CD4-positive, CD25-positive, alpha-beta regulatory T cell (primary cell): ENCODE measurements at regions not wholly inside any gene's neighbourhood (a gene's known extent, or its start where the extent isn't known, plus 50 kb on each side); places are given as distances from the start of the nearest gene placed in this dataset.

Experiments
- ATAC-seq, 2 donors: fragments of 150-1000 bp; cut with Tn5 transposase; one replicate each; pipeline ENCODE4 v1.10.0; 2021; ENCODE audit warnings: low read depth in 2 of 2, moderate number of reproducible peaks in 2 of 2, moderate library complexity in 1 of 2
- DNase-seq, 3 donors: peaks; one replicate each; pipeline versions ENCODE4 v3.0.0 to v3.0.0-alpha.2; 2012 to 2022; ENCODE audit warnings: mixed read lengths in 1 of 3
- H3K27ac ChIP-seq: one replicate; pipeline ENCODE4 v1.7.0; 2013; ENCODE audit warnings: mild to moderate bottlenecking, low read length; ENCODE audit not compliant: insufficient read depth, poor library complexity, severe bottlenecking
- H3K27me3 ChIP-seq: one replicate; pipeline ENCODE4 v1.7.0; 2013; ENCODE audit warnings: low read length; ENCODE audit not compliant: control insufficient read depth, insufficient read depth
- H3K36me3 ChIP-seq: one replicate; pipeline ENCODE4 v1.7.0; 2013; ENCODE audit warnings: mild to moderate bottlenecking, low read length, moderate library complexity; ENCODE audit not compliant: control insufficient read depth, insufficient read depth
- H3K4me1 ChIP-seq: 2 replicates; pipeline ENCODE4 v1.7.0; 2013; ENCODE audit warnings: mild to moderate bottlenecking, low read length; ENCODE audit not compliant: insufficient read depth, control insufficient read depth, poor library complexity, severe bottlenecking
- H3K4me3 ChIP-seq: one replicate; pipeline ENCODE4 v1.7.0; 2013; ENCODE audit warnings: low read depth, mild to moderate bottlenecking, low read length, moderate library complexity
- H3K9me3 ChIP-seq, 2 experiments: 1 replicate in 1 of 2; 2 replicates in 1 of 2; pipeline ENCODE4 v1.7.0; 2013; ENCODE audit warnings: low read length in 2 of 2, mild to moderate bottlenecking in 1 of 2, moderate library complexity in 1 of 2; ENCODE audit not compliant: control insufficient read depth in 2 of 2
- H3K27ac Mint-ChIP-seq, 3 donors: one replicate each; pipeline ENCODE4 v1.8.0; 2020 to 2022; ENCODE audit warnings: mild to moderate bottlenecking in 3 of 3, mixed read lengths in 3 of 3, moderate library complexity in 2 of 3
- H3K27me3 Mint-ChIP-seq: one replicate; pipeline ENCODE4 v1.8.0; 2022; ENCODE audit warnings: mild to moderate bottlenecking, mixed read lengths
- H3K36me3 Mint-ChIP-seq: one replicate; pipeline ENCODE4 v1.8.0; 2020; ENCODE audit warnings: mixed read lengths
- H3K4me1 Mint-ChIP-seq, 4 donors: one replicate each; pipeline ENCODE4 v1.8.0; 2020 to 2022; ENCODE audit warnings: mixed read lengths in 4 of 4, mild to moderate bottlenecking in 1 of 4
- H3K4me3 Mint-ChIP-seq, 4 donors: one replicate each; pipeline ENCODE4 v1.8.0; 2020 to 2022; ENCODE audit warnings: mild to moderate bottlenecking in 4 of 4, mixed read lengths in 4 of 4, moderate library complexity in 3 of 4
- H3K9me3 Mint-ChIP-seq, 7 donors: one replicate each; pipeline ENCODE4 v1.8.0; 2020 to 2022; ENCODE audit warnings: mixed read lengths in 7 of 7, mild to moderate bottlenecking in 3 of 7, moderate library complexity in 2 of 7

GRCh38 chr12:74897425-74898211, 312.0 kb downstream of the KCNC2 start:
- Mint-ChIP-seq H3K4me1 (no peaks in the 10 kb centered on the region), H3K4me3 (no peak overlapping the region), H3K27ac (peak overlapping the region in 1 of 3 donors; percentile 13), H3K27me3 (no peaks in the 10 kb centered on the region), H3K9me3 (peaks cover 0 to 7% (median 0%) of the 10 kb centered on the region in 7 donors), H3K36me3 (no peaks in the 10 kb centered on the region)
- no peaks in the 10 kb centered on the region for H3K27me3 ChIP-seq
- no peaks in the 10 kb centered on the region for H3K9me3 ChIP-seq
- H3K27ac ChIP-seq, result no peak overlapping the region
- H3K4me3 ChIP-seq, result no peak overlapping the region
- H3K4me1 ChIP-seq, result no peaks in the 10 kb centered on the region
- DNase-seq (peak in 1 of 3 donors; percentile 5), ATAC-seq (peak in 1 of 2 donors; percentile 31)
- no peaks in the 10 kb centered on the region for H3K36me3 ChIP-seq

- Mint-ChIP-seq H3K27me3 (no peaks in the 10 kb centered on the region), H3K36me3 (no peaks in the 10 kb centered on the region), H3K4me3 (no peak overlapping the region), H3K27ac (no peak overlapping the region), H3K9me3 (peaks cover 0 to 7% (median 0%) of the 10 kb centered on the region in 7 donors), H3K4me1 (no peaks in the 10 kb centered on the region)
- no peaks in the 10 kb centered on the region for H3K9me3 ChIP-seq
- no peak for DNase-seq
- no peaks in the 10 kb centered on the region for H3K36me3 ChIP-seq
- no peak for ATAC-seq
- no peak overlapping the region for H3K27ac ChIP-seq
- H3K27me3 ChIP-seq, result no peaks in the 10 kb centered on the region
- H3K4me1 ChIP-seq, result no peaks in the 10 kb centered on the region
- H3K4me3 ChIP-seq, result no peak overlapping the region
Measured at GRCh38 chr12:74899031-74899829, 310.4 kb downstream of the KCNC2 start.

GRCh38 chr12:74900232-74900631, 309.4 kb downstream of the KCNC2 start:
- Histone ChIP-seq H3K4me3 (no peak overlapping the region), H3K27me3 (no peaks in the 10 kb centered on the region), H3K36me3 (no peaks in the 10 kb centered on the region), H3K4me1 (no peaks in the 10 kb centered on the region), H3K27ac (no peak overlapping the region), H3K9me3 (no peaks in the 10 kb centered on the region)
- H3K9me3 Mint-ChIP-seq, result peaks cover 0 to 7% (median 0%) of the 10 kb centered on the region in 7 donors
- no peaks in the 10 kb centered on the region for H3K4me1 Mint-ChIP-seq
- DNase-seq, result no peak
- H3K27ac Mint-ChIP-seq, result no peak overlapping the region
- H3K27me3 Mint-ChIP-seq, result no peaks in the 10 kb centered on the region
- ATAC-seq, result no peak
- no peaks in the 10 kb centered on the region for H3K36me3 Mint-ChIP-seq
- H3K4me3 Mint-ChIP-seq, result no peak overlapping the region

- Mint-ChIP-seq H3K36me3 (no peaks in the 10 kb centered on the region), H3K4me1 (no peaks in the 10 kb centered on the region), H3K9me3 (peaks cover 0 to 7% (median 0%) of the 10 kb centered on the region in 7 donors), H3K27me3 (no peaks in the 10 kb centered on the region), H3K4me3 (no peak overlapping the region), H3K27ac (no peak overlapping the region)
- Histone ChIP-seq H3K27me3 (no peaks in the 10 kb centered on the region), H3K36me3 (no peaks in the 10 kb centered on the region), H3K27ac (no peak overlapping the region), H3K4me3 (no peak overlapping the region), H3K9me3 (no peaks in the 10 kb centered on the region), H3K4me1 (no peaks in the 10 kb centered on the region)
- DNase-seq (no peak), ATAC-seq (no peak)
Measured at GRCh38 chr12:74903522-74903921, 306.1 kb downstream of the KCNC2 start.

GRCh38 chr12:74906224-74906623, 303.4 kb downstream of the KCNC2 start:
- Histone ChIP-seq H3K4me1 (no peaks in the 10 kb centered on the region), H3K4me3 (no peak overlapping the region), H3K27ac (no peak overlapping the region), H3K27me3 (no peaks in the 10 kb centered on the region), H3K9me3 (no peaks in the 10 kb centered on the region), H3K36me3 (no peaks in the 10 kb centered on the region)
- Mint-ChIP-seq H3K9me3 (peaks cover 0 to 9% (median 0%) of the 10 kb centered on the region in 7 donors), H3K4me1 (no peaks in the 10 kb centered on the region), H3K27ac (no peak overlapping the region), H3K36me3 (no peaks in the 10 kb centered on the region), H3K27me3 (peaks cover 4% of the 10 kb centered on the region), H3K4me3 (no peak overlapping the region)
- no peak for DNase-seq
- no peak for ATAC-seq

GRCh38 chr12:74910831-74911230, 298.8 kb downstream of the KCNC2 start:
- Mint-ChIP-seq H3K4me1 (no peaks in the 10 kb centered on the region), H3K36me3 (no peaks in the 10 kb centered on the region), H3K4me3 (no peak overlapping the region), H3K27ac (no peak overlapping the region), H3K27me3 (peaks cover 4% of the 10 kb centered on the region), H3K9me3 (peaks cover 0 to 6% (median 0%) of the 10 kb centered on the region in 7 donors)
- Histone ChIP-seq H3K36me3 (no peaks in the 10 kb centered on the region), H3K4me1 (no peaks in the 10 kb centered on the region), H3K4me3 (no peak overlapping the region), H3K27me3 (no peaks in the 10 kb centered on the region), H3K9me3 (no peaks in the 10 kb centered on the region), H3K27ac (no peak overlapping the region)
- DNase-seq (no peak), ATAC-seq (no peak)

GRCh38 chr12:74914378-74914777, 295.3 kb downstream of the KCNC2 start:
- Mint-ChIP-seq H3K36me3 (no peaks in the 10 kb centered on the region), H3K27me3 (peaks cover 4% of the 10 kb centered on the region), H3K27ac (no peak overlapping the region), H3K4me1 (no peaks in the 10 kb centered on the region), H3K4me3 (no peak overlapping the region), H3K9me3 (peaks cover 0 to 6% (median 0%) of the 10 kb centered on the region in 7 donors)
- Histone ChIP-seq H3K9me3 (no peaks in the 10 kb centered on the region), H3K36me3 (no peaks in the 10 kb centered on the region), H3K27ac (no peak overlapping the region), H3K4me3 (no peak overlapping the region), H3K27me3 (no peaks in the 10 kb centered on the region), H3K4me1 (no peaks in the 10 kb centered on the region)
- ATAC-seq, result no peak
- DNase-seq, result no peak
